HG02885 (cell line): ENCODE measurements at regions not wholly inside any gene's neighbourhood (a gene's known extent, or its start where the extent isn't known, plus 50 kb on each side); places are given as distances from the start of the nearest gene placed in this dataset.

Experiments
- ATAC-seq: cut with Tn5 transposase; IDR thresholded peaks from one replicate; pipeline ENCODE4 v1.9.1; 2021; ENCODE audit warnings: mild to moderate bottlenecking; ENCODE audit not compliant: unreplicated experiment, poor library complexity

- no peak for ATAC-seq
Observed at GRCh38 chr9:109910671-109911518, 130.9 kb downstream of the PALM2AKAP2 start.

GRCh38 chr9:109912082-109912582, 132.1 kb downstream of the PALM2AKAP2 start:
- ATAC-seq, result no peak

- peak; percentile 61 for ATAC-seq
Observed at GRCh38 chr9:109912726-109913460, 132.9 kb downstream of the PALM2AKAP2 start.

GRCh38 chr9:109913461-109913810, 133.4 kb downstream of the PALM2AKAP2 start:
- ATAC-seq, result no peak

- peak; percentile 50 for ATAC-seq
Observed at GRCh38 chr9:109914280-109915027, 134.5 kb downstream of the PALM2AKAP2 start.

GRCh38 chr9:109916316-109916715, 136.3 kb downstream of the PALM2AKAP2 start:
- no peak for ATAC-seq

- peak; percentile 73 for ATAC-seq
Observed at GRCh38 chr9:109918339-109919163, 138.6 kb downstream of the PALM2AKAP2 start.

GRCh38 chr9:109919736-109920408, 139.9 kb downstream of the PALM2AKAP2 start:
- no peak for ATAC-seq

GRCh38 chr9:109922617-109923470, 142.8 kb downstream of the PALM2AKAP2 start:
- ATAC-seq, result no peak

- ATAC-seq, result no peak
Observed at GRCh38 chr9:109923471-109923760, 143.4 kb downstream of the PALM2AKAP2 start.

GRCh38 chr9:109923806-109924205, 143.8 kb downstream of the PALM2AKAP2 start:
- no peak for ATAC-seq

GRCh38 chr9:109925799-109926198, 145.8 kb downstream of the PALM2AKAP2 start:
- ATAC-seq, result no peak

GRCh38 chr9:109926421-109926869, 146.4 kb downstream of the PALM2AKAP2 start:
- ATAC-seq, result peak; percentile 48

GRCh38 chr9:109931623-109932022, 151.6 kb downstream of the PALM2AKAP2 start:
- ATAC-seq, result no peak

GRCh38 chr9:109934136-109934856, 154.3 kb downstream of the PALM2AKAP2 start:
- peak; percentile 61 for ATAC-seq

- ATAC-seq, result peak; percentile 16
Observed at GRCh38 chr9:109934857-109935215, 154.8 kb downstream of the PALM2AKAP2 start.

GRCh38 chr9:109935406-109936087, 155.5 kb downstream of the PALM2AKAP2 start:
- peak; percentile 74 for ATAC-seq
